ENCODE measurements at regions not wholly inside any gene's neighbourhood (a gene's known extent, or its start where the extent isn't known, plus 50 kb on each side); places are given as distances from the start of the nearest gene placed in this dataset.

GRCh38 chr3:64395490-64395889 lies 170.2 kb upstream of the PRICKLE2 start:
- TF ChIP-seq REST (IDR thresholded peaks at IDR 0.05; ENCODE audit: low read depth) (no peak), EP300 (IDR thresholded peaks at IDR 0.05; ENCODE audit: borderline replicate concordance) (no peak), TCF12 (IDR thresholded peaks at IDR 0.05; ENCODE audit: low read depth) (no peak), CREB1 (IDR thresholded peaks at IDR 0.05; ENCODE audit: low read depth) (no peak), MAX (IDR thresholded peaks at IDR 0.05) (no peak), EGR1 (IDR thresholded peaks at IDR 0.05) (no peak), CEBPB (IDR thresholded peaks at IDR 0.05) (no peak), NFIC (IDR thresholded peaks at IDR 0.05) (no peak), RAD21 (IDR thresholded peaks at IDR 0.05; ENCODE audit: low read depth) (no peak), TEAD4 (IDR thresholded peaks at IDR 0.05) (no peak), YY1 (IDR thresholded peaks at IDR 0.05; ENCODE audit: low read depth) (no peak), USF1 (IDR thresholded peaks at IDR 0.05) (no peak), FOXM1 (IDR thresholded peaks at IDR 0.05; ENCODE audit: borderline replicate concordance, low read depth) (no peak), ZBTB7A (IDR thresholded peaks at IDR 0.05; ENCODE audit: low read depth) (no peak), TAF1 (IDR thresholded peaks at IDR 0.05; ENCODE audit: low read depth) (no peak)

- TF ChIP-seq TCF12 (IDR thresholded peaks at IDR 0.05; ENCODE audit: low read depth): no peak
- no peak for TF ChIP-seq USF1 (IDR thresholded peaks at IDR 0.05)
Measured at GRCh38 chr3:64393193-64393592, 167.9 kb upstream of the PRICKLE2 start.

- TF ChIP-seq YY1 (IDR thresholded peaks at IDR 0.05; ENCODE audit: low read depth) (no peak), CEBPB (IDR thresholded peaks at IDR 0.05) (no peak), TEAD4 (IDR thresholded peaks at IDR 0.05) (no peak), TAF1 (IDR thresholded peaks at IDR 0.05; ENCODE audit: low read depth) (no peak), FOXM1 (IDR thresholded peaks at IDR 0.05; ENCODE audit: borderline replicate concordance, low read depth) (no peak), EP300 (IDR thresholded peaks at IDR 0.05; ENCODE audit: borderline replicate concordance) (no peak), CREB1 (IDR thresholded peaks at IDR 0.05; ENCODE audit: low read depth) (no peak), TCF12 (IDR thresholded peaks at IDR 0.05; ENCODE audit: low read depth) (no peak)
Measured at GRCh38 chr3:64392001-64392400, 166.7 kb upstream of the PRICKLE2 start.

GRCh38 chr3:64390893-64391292 lies 165.6 kb upstream of the PRICKLE2 start:
- TF ChIP-seq NFIC (IDR thresholded peaks at IDR 0.05): no peak
- TF ChIP-seq TCF12 (IDR thresholded peaks at IDR 0.05; ENCODE audit: low read depth): no peak
- no peak for TF ChIP-seq TAF1 (IDR thresholded peaks at IDR 0.05; ENCODE audit: low read depth)
- TF ChIP-seq ZBTB7A (IDR thresholded peaks at IDR 0.05; ENCODE audit: low read depth): no peak
- no peak for TF ChIP-seq REST (IDR thresholded peaks at IDR 0.05; ENCODE audit: low read depth)
- no peak for TF ChIP-seq EGR1 (IDR thresholded peaks at IDR 0.05)
- TF ChIP-seq CREB1 (IDR thresholded peaks at IDR 0.05; ENCODE audit: low read depth): no peak

- TF ChIP-seq YY1 (IDR thresholded peaks at IDR 0.05; ENCODE audit: low read depth): no peak
- TF ChIP-seq ZBTB7A (IDR thresholded peaks at IDR 0.05; ENCODE audit: low read depth): no peak
- TF ChIP-seq NFIC (IDR thresholded peaks at IDR 0.05): no peak
- no peak for TF ChIP-seq MAX (IDR thresholded peaks at IDR 0.05)
- TF ChIP-seq USF1 (IDR thresholded peaks at IDR 0.05): no peak
- no peak for TF ChIP-seq TAF1 (IDR thresholded peaks at IDR 0.05; ENCODE audit: low read depth)
- TF ChIP-seq RAD21 (IDR thresholded peaks at IDR 0.05; ENCODE audit: low read depth): no peak
- no peak for TF ChIP-seq EGR1 (IDR thresholded peaks at IDR 0.05)
- no peak for TF ChIP-seq TCF12 (IDR thresholded peaks at IDR 0.05; ENCODE audit: low read depth)
- TF ChIP-seq EP300 (IDR thresholded peaks at IDR 0.05; ENCODE audit: borderline replicate concordance): no peak
- no peak for TF ChIP-seq TEAD4 (IDR thresholded peaks at IDR 0.05)
- TF ChIP-seq REST (IDR thresholded peaks at IDR 0.05; ENCODE audit: low read depth): no peak
- no peak for TF ChIP-seq CEBPB (IDR thresholded peaks at IDR 0.05)
- no peak for TF ChIP-seq FOXM1 (IDR thresholded peaks at IDR 0.05; ENCODE audit: borderline replicate concordance, low read depth)
- no peak for TF ChIP-seq CREB1 (IDR thresholded peaks at IDR 0.05; ENCODE audit: low read depth)
Measured at GRCh38 chr3:64388886-64389285, 163.6 kb upstream of the PRICKLE2 start.

Data from Ishikawa (cell line).